GM19463 (cell line): ENCODE measurements at regions not wholly inside any gene's neighbourhood (a gene's known extent, or its start where the extent isn't known, plus 50 kb on each side); places are given as distances from the start of the nearest gene placed in this dataset.
"Not testable (repeated sequence)": the region's sequence is repeated elsewhere in the genome, so short reads cannot be mapped to it uniquely, and the experiment has no call there.

ENCODE experiments used
- ATAC-seq: cut with Tn5 transposase; IDR thresholded peaks from one replicate; pipeline ENCODE4 v1.9.1; 2021; ENCODE audit warnings: mild to moderate bottlenecking, moderate library complexity; ENCODE audit not compliant: unreplicated experiment

DNA sequence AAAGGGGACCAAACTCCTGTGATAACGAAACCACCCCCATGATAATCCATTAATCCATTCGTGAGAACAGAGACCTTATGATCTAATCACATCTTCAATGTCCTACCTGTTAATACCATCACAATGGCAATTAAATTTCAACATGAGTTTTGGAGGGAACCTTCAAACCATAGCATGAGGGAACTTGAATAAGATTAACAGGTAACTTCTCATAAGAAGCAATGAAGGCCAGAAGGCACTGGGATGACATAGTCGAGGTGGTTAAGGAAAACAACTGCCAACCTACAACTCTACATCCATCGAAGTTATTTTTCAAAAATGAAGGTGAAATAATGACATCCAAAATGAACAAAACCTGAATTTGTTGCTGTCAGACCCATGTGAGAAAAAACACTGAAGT is 478.9 kb downstream of the EDEM1 start:
- no peak for ATAC-seq

DNA sequence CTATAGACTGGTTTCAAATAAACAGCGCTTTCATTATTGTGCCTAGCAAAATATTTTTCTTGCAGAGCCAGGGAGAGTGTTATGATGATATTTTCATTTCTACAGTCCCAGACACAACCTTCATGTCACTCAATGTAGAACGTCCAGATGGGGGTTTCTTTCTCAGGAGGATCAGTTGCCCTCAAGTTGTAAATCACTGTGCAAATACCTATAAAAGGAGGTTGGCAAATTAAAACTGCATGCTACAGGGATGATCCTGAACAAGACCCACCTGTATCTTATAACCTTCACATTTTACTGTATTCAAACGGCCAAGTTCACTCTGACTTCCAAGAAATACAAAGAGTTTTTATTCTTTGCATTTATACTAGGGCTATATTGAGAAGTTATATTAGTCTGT is 486.0 kb downstream of the EDEM1 start:
- no peak for ATAC-seq

DNA sequence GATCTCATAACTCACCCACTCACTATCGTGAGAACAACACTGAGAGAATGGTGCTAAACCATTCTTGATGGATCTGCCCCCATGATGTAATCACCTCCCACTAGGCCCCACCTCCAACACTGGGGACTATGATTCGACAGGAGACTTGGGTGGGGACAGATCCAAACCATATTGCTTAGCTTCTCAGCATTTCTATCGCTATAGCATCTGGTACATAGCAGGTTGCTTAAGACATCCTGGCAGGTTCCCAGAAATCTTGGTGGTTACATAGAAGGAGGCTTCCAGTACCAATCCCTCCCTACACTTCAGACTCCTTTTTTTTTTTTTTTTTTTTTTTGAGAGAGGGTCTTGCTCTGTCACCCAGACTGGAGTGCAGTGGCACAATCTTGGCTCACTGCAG is 487.8 kb downstream of the EDEM1 start:
- ATAC-seq = no peak

DNA sequence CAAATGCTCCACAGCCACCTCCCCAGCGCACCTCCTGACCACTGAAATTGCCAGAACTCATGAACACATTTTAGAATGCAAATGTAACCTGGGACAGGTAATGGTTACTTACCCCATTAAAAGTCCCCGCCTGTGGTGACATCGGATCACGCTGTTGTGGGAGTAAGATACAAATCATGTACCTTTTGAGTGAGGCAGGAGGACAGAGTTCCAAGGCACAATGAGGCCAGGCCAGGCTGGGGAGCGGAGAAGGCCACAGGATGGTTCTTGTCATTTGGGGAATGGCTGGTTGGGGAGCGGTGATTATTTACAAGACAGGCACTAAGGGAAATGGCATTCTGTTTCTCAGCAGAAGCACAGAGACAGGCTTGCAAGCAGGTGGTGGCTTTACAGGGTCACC is 490.0 kb downstream of the EDEM1 start:
- ATAC-seq = no peak

- no peak for ATAC-seq
Observed at GRCh38 chr3:5678248-5678647, 490.7 kb downstream of the EDEM1 start.

- ATAC-seq = no peak
Observed at GRCh38 chr3:5678844-5679243, 491.3 kb downstream of the EDEM1 start.

DNA sequence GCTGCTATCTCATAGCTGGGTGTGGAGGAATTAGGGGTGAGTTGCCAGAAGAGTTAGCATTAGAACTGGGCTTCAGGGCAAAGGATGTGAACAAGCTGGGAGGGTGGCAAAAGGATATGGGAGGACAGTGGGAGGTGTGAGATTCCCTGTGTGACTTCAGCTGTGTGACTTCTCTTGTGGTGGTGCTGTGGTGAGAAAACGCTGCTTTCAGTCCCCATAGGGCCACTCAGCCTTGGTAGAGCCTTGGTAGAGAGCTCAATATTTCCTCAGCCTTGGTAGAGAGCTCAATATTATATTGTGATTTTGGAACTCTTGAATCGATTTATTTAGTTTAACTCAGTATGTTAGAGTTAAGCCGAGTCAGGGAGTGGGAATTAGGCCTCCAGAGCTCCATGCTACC is 499.7 kb downstream of the EDEM1 start:
- ATAC-seq = no peak

- ATAC-seq = no peak
Observed at GRCh38 chr3:5690490-5690889, 503.0 kb downstream of the EDEM1 start.

DNA sequence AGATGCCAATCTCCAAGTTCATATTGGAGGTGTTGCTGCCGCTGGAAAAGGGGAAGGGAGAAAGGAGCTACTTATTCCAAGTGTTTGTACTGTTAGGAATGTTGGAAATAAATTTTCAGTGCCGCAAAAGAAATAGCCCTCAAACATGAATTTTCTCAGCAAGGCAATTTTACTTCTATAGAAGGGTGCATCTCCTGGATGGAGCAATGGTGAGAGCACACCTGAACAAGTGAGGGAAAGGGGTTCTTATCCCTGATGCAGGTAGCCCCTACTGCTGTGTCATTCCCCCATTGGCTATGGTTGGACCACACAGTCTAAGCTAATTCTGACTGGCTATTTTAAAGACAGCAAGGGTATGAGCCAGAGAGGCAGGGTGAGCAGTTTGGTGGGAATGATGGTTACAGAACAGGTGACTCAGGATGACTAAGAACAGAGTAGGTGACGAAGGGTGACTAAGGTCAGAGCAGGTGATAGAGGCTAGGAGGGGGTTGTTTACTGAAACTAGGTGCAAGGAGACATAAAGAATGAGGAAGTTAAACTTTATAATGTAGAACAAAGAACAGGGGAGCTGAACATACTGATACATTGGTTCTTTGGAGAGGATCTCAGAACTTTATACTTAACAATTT is 503.5 kb downstream of the EDEM1 start:
- ATAC-seq = no peak

- ATAC-seq = no peak
Observed at GRCh38 chr3:5692446-5692845, 504.9 kb downstream of the EDEM1 start.

GRCh38 chr3:5694266-5694665 is 506.8 kb downstream of the EDEM1 start:
- no peak for ATAC-seq

DNA sequence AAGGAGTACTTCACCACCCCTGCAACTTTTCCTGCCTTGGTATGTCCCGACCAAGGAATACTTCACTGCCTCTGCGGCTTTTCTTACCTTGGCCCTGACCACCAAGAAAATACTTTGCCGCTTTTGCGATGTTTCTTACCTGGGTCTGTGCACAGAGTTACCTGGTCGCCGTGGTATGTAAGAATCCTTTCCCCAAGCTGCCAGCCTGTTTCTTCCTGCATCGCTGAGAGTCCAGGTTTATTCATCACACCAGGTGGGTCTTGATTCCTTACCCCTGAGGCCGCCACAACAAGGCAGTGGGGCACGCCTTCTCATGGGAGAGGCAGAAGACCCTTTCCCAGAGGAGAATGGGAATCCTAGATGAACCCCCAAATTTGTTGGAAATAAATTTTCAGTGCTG is 511.3 kb downstream of the EDEM1 start:
- no peak for ATAC-seq

DNA sequence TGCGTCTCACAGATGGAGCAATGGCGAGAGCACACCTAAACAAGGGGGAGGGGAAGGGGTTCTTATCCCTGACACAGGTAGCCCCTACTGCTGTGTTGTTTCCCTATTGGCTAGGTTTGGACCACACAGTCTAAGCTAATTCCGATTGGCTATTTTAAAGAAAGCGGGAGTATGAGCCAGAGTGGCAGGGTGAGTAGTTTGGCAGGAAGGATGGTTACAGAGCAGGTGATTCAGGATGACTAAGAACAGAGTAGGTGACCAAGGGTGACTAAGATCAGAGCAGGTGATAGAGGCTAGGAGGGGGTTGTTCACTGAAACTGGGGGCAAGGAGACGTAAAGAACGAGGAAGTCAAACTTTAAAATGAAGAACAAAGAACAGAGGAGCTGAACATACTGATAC is 511.8 kb downstream of the EDEM1 start:
- ATAC-seq = no peak

DNA sequence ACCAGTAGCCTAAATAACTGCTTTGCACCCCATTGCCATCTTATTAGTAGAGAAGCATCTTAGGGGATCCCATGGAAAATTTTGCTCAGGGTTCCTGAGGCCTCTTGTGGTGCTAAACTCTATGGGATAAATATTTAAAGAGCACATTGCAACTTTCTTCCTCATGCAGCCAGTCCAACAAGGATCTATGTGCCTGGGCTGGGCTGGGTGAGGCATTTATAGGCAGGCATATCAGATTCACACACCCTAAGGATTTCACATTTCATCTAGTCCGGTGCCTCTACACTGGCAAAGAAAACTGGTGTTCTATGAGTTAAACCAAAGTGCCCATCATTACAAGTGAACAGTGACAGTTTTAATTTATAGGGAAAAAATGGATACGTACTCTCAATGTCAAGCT is 512.3 kb downstream of the EDEM1 start:
- no peak for ATAC-seq

GRCh38 chr3:5701005-5701404 is 513.5 kb downstream of the EDEM1 start:
- ATAC-seq = not testable (repeated sequence)

DNA sequence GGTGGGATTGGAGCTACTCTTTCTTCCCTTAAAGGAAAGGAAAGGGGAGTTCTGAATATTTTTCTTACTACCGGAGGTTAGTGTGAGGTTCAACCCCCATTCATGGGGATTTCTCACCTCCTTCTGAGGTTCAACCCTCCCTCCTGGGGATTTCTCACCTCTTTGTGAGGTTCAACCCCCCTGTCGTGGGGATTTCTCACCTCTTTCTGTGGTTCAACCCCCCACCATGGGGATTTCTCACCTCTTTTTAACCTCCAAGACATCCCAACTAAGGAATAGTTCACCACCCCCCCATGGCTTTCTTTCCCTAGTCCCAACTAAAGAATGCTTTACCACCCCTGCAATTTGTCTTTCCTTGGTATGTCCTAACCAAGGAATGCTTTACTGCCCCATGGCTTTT is 520.3 kb downstream of the EDEM1 start:
- no peak for ATAC-seq

DNA sequence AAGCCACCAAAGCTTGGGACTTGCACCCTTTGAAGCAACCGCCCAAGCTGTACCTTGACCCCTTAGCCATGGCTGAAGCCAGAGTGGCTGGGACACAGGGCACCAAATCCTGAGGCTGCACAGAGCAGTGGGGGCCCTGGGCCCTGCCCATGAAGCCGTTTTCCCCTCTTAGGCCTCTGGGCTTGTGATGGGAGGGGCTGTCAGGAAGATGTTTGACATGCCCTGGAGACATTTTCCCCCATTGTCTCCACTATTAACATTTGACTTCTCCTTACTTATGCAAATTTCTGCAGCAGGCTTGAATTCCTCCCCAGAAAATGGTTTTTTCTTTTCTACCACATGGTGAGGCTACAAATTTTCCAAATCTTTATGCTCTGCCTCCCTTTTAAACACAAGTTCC is 522.2 kb downstream of the EDEM1 start:
- ATAC-seq = no peak

GRCh38 chr3:5710718-5711117 is 523.2 kb downstream of the EDEM1 start:
- ATAC-seq = no peak

- no peak for ATAC-seq
Observed at GRCh38 chr3:5717254-5717653, 529.7 kb downstream of the EDEM1 start.

GRCh38 chr3:5719668-5720067 is 532.2 kb downstream of the EDEM1 start:
- not testable (repeated sequence) for ATAC-seq

- no peak for ATAC-seq
Observed at GRCh38 chr3:5725801-5726200, 538.3 kb downstream of the EDEM1 start.

GRCh38 chr3:5726621-5727020 is 539.1 kb downstream of the EDEM1 start:
- ATAC-seq = no peak

- no peak for ATAC-seq
Observed at GRCh38 chr3:5727743-5728484, 540.4 kb downstream of the EDEM1 start.
